ENCODE measurements at regions not wholly inside any gene's neighbourhood (a gene's known extent, or its start where the extent isn't known, plus 50 kb on each side); places are given as distances from the start of the nearest gene placed in this dataset.

DNA sequence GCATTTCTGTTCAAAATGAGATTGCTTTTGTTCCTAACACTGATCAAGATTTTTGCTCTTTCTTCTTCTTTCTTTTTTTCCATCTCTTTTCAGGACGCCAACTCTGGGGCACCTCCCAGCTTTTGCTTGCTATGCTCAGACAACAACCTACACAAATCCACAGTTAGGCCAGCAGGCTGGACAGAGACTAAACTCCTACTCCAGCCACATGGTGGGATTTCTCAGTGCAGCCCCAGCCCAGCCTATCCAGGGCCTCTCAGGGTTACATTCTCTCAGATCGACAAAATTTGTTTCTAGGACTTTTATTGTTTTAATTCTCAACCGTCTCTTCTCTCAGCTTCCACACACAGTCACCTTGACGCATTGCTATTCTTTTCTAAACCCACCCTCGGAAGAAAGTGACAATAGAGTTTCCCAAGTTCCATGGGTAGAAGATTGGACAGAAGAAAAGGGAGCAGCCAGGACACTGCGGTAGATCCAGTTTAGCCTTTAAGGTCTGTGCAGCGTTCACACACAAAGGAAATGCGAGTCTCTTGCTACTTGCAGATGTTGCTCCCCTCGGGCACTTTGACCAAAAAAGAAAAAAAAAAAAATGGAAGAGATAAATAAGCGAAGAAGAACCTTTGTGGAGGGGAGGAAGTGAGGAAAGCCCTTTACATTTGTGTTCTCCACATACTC lies 588.6 kb upstream of the GRAMD2B start:
- no peak for TF ChIP-seq POLR2A (IDR thresholded peaks at IDR 0.05)
- TF ChIP-seq, protein P1, sequence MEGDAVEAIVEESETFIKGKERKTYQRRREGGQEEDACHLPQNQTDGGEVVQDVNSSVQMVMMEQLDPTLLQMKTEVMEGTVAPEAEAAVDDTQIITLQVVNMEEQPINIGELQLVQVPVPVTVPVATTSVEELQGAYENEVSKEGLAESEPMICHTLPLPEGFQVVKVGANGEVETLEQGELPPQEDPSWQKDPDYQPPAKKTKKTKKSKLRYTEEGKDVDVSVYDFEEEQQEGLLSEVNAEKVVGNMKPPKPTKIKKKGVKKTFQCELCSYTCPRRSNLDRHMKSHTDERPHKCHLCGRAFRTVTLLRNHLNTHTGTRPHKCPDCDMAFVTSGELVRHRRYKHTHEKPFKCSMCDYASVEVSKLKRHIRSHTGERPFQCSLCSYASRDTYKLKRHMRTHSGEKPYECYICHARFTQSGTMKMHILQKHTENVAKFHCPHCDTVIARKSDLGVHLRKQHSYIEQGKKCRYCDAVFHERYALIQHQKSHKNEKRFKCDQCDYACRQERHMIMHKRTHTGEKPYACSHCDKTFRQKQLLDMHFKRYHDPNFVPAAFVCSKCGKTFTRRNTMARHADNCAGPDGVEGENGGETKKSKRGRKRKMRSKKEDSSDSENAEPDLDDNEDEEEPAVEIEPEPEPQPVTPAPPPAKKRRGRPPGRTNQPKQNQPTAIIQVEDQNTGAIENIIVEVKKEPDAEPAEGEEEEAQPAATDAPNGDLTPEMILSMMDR (IDR thresholded peaks at IDR 0.05): no peak

All from tibial nerve (tissue), 3 donors.